Stimulated activated CD4-positive, alpha-beta T cell treated with anti-CD3 and anti-CD28 coated beads, TNF-alpha, amount 100 ng/mL, for 1 hour (primary cell): ENCODE measurements at regions not wholly inside any gene's neighbourhood (a gene's known extent, or its start where the extent isn't known, plus 50 kb on each side); places are given as distances from the start of the nearest gene placed in this dataset.

Experiments used
- DNase-seq, 3 donors: peaks; one replicate each; pipeline ENCODE4 v3.0.0-alpha.2; 2020; ENCODE audit warnings: low read depth in 3 of 3, low spot score in 1 of 3

- DNase-seq = no peak
Observed at GRCh38 chr20:22333885-22334545, 250.4 kb downstream of the FOXA2 start.

DNA sequence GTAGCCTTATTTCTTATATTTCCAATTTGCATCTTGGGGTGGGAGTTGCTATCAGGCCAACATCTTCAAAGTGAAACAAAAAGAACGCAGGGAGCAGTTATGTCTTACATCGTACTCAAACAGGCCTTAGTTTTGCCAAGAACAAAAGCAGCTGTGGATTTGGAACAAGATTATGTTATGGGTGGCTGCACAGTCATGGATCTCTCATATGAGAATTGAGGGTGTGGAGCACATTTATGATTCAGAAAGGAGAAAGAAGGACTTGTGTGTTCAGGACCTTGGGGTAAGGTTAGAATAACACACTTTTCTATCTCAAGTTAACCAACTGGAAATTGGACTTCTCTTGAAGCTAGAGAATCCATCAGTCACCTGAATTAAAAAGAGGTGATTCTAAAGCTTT is 259.9 kb downstream of the FOXA2 start:
- DNase-seq = no peak

DNA sequence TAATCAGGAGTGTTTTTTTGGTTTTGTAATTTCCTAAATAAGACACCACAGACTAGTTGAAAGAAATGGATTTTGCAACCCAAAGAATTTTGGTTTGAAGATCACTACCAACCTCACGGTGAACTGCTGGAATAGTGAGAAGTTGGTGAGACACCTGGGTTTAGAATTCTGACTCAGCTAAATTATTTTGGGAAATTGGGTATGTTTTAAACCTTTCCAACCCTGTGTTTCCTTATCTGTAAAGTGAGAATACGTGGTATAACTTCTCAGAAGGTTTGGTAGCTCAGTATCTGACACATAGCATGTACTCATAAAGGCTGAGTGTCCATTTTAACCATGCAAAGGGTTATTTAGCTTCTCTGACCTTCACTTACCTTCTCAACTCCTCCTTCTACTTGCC is 261.9 kb downstream of the FOXA2 start:
- no peak for DNase-seq

DNA sequence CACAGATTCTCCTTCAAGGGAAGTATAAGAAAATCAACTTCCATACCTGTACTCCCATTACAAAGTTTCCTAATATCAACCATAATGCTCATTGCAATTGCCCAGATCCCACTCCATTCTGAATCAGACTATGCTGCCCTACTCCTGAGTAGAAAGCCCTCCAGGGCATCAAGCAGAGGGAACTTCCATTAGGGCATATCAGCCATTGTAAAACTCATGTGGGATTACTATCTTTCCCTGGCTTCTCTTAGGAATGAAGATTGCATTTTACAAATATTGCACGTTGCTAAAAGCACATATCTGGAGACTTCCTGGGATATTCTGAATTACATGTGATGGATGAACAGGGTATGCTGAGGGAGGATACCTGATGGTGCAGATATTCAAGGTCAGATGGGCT is 263.2 kb downstream of the FOXA2 start:
- DNase-seq = no peak

DNA sequence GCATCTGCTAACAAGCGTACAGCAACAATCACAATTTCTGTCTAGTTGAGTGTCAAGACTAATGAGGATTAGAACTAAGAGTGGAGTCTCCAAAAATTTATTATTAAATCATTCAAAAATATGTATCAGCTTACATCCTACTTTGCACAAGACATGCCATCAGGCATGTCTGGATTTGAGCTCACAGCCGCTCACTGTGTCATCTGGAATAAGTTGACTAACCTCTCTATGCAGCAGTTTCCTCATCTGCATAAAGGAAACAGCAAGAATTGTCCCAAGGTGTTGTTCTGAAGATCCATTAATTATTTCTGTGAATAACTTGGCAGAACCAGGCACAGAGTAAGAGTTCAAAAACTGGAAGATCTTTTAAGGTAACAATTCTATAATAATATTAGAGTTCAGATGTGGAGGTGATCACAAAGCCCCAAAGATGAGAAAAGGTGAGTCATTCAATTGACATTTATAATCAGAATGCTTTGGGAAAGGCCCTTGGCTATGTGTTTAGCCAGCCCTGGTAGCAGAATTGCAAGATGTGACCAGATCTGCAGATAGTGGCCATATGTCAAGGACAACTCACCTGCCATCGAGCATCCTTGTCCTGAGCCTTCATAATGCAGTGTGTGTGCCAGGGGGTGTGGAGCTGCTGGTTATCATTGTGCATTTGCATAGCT is 264.0 kb downstream of the FOXA2 start:
- DNase-seq = no peak

DNA sequence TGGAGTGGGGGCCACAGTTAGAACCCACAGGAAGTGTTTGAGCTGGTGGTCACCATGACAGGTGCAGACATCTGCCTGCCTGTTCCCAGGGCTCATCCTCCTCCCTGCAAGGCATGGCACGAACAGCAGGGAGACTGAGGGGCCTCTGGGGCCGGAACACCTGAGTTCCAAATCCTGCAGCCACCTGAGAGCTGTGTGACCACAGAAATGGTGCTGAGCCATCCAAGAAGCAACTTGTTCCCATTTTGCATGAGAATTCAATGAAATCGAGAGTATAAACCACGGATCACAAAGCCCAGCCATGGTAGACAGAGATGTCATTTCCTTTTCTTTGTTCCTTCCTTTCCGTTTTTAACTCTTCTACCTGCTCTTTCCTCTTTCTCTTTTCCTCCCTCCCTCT is 268.6 kb downstream of the FOXA2 start:
- no peak for DNase-seq

DNA sequence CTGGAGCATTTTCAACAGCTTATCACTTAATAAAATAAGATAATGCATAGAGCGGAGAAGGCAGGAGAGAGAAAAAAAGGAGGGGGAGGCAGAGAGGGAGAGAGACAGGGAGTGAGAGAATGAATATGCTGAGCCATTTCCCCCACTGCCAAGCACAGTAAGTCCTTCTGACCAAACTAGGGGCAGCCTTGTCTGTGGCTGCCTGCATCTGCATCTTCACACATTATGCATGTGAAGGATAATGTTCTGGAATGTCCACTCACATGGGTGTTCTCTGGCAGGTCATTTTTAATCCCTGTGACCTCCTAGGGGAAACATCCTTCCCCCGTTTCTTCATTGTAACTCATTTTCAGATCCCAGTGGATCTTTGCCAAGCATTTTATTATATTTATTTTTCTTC is 269.3 kb downstream of the FOXA2 start:
- no peak for DNase-seq

GRCh38 chr20:22312744-22313346 is 271.5 kb downstream of the FOXA2 start:
- DNase-seq = no peak

DNA sequence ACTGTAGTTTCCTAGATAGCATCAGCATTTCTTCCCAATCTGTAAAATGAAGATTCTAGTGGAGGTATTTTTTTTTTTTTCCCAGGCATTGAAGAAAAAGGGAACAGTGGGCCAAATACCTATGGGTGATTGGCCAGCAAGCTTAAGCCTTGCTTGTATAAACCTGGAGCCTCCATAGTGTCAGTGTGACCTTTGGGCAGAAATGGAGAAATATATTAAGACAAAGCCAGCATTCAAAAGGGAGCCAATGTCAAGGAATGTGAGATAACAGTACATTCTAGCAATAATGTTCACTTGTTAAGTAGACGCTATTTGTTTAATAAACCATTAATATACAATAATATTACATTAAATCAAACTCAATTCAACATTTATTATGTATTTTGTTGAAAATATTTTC is 275.4 kb downstream of the FOXA2 start:
- DNase-seq = no peak

DNA sequence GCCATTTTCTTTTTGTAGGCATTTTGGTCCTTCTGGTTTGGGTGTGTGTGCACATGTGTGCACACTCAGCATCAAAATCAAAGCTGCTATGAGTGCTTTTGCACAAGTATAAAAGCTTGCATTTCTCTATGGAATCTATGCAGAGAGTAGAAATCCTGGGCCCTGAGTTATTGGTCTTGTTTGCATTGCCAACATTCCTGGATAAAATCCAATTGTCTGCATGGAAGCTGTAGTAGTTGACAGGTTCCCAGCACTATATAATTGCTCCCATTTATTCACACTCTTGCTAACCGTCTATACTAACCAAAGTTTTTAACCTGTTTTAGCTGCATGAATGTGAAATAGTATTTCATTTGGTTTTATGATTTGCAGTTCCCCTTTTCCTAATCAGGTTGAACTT is 277.0 kb downstream of the FOXA2 start:
- no peak for DNase-seq

GRCh38 chr20:22305381-22305780 is 279.0 kb downstream of the FOXA2 start:
- no peak for DNase-seq

GRCh38 chr20:22303523-22303922 is 280.8 kb downstream of the FOXA2 start:
- no peak for DNase-seq

GRCh38 chr20:22302039-22302438 is 282.3 kb downstream of the FOXA2 start:
- no peak for DNase-seq

GRCh38 chr20:22293886-22294285 is 290.5 kb downstream of the FOXA2 start:
- DNase-seq = no peak

GRCh38 chr20:22289442-22289841 is 294.9 kb downstream of the FOXA2 start:
- no peak for DNase-seq

- DNase-seq = no peak
Observed at GRCh38 chr20:22288957-22289356, 295.4 kb downstream of the FOXA2 start.

DNA sequence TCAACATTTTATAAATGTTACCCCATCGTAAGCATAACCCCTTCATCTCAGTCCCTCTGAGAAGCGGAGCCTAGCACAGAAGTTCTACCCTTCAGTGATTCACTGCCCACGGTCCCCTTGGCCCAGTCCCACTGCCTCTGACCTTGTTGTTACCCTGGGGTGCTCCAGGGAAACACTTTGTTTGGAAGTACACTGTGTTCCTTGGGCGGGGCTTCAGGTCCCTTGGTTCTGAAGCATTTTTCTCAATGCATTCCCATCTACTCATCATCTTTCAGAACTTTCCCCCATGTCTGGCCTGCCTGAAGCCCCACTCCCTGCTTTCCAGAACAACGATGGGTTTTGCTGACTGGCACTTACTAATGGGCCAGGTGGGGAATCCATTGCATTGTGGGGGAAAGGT is 296.2 kb downstream of the FOXA2 start:
- no peak for DNase-seq

GRCh38 chr20:22285555-22285954 is 298.8 kb downstream of the FOXA2 start:
- no peak for DNase-seq

DNA sequence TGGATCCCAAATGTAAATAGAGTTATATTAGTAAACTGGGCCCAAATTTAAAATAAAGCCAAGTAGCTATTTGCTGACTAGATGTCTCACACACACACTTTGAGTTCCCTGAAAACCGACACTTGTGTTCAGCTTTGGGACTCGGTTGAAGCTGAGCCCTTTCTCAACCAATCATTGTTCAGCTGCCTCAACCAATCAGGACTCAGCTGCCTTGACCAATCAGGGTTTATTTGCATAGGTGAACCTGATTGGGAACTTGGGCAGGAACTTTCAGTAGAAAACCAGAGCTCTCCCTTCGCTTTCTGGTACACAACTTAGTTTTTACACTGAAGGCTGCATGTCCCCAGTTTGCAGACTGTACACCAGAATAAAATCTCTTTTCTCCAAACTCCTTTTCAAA is 301.7 kb downstream of the FOXA2 start:
- DNase-seq = no peak

DNA sequence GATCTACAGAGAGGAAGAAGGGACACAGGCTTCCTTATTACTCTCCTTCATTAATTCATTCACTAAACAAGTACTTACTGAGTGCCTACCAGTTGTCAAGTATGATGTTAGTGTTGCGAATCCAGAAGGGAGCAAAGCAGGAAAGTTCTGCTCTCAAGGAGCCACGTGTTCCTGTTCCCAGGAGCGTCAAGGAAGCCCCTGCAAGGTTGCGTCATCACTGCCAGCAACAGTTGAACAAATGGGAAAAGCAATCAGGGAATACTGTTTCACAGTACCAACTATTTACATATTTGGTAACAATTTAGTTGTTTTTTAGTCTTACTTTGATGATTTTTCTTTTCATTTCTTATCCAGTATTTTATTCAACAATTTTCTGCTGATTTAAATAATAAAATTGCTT is 310.0 kb downstream of the FOXA2 start:
- DNase-seq = no peak

GRCh38 chr20:22268675-22269074 is 315.7 kb downstream of the FOXA2 start:
- DNase-seq = no peak

DNA sequence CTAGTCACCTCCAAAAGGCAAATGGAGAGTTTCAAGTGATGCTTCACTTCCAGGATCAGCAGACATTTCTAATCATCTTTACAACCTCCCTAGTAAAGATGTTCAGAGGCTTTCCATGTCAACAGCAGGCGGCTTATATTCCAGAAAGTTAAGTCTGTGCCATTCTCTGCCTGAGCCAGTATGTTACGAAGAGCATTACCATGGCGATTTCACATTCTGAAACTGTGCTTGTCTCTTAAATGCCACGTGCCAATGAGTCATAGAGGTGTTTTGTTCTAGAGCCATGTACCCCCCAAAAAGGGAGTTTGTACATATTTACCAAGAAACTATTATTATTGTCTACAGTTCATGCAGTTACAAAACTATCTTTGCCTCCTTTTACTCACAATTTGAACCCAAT is 319.5 kb downstream of the FOXA2 start:
- no peak for DNase-seq

DNA sequence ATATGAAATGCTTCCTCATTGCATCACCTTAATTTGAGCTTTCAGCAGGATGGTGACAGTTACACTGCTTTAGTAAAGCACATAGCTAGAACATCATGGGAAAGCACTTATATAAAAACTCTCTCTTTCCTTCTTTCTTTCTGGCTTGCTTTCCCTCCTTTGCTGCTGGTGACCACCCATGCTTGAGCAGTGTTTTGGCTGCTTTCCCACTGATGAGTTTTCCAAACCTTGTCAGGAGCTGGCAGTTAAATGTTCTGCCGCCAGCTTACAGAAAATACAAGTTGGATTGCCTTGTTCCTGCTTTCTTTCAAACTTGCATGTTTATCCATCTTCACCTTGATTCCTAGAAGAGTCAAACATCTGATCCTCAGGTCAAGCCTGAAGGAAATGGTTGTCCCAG is 323.9 kb downstream of the FOXA2 start:
- no peak for DNase-seq
